Frontal cortex (tissue), 3 donors: ENCODE measurements at regions not wholly inside any gene's neighbourhood (a gene's known extent, or its start where the extent isn't known, plus 50 kb on each side); places are given as distances from the start of the nearest gene placed in this dataset.

Experiments
- DNase-seq, 2 donors: peaks; one replicate each; pipeline ENCODE4 v3.0.0; 2012; ENCODE audit warnings: low spot score in 2 of 2
- FAIRE-seq: peaks from 2 replicates; lab custom pipeline; 2012; peaks lifted over from hg19 to GRCh38; lab: Jason Lieb, UNC
- donor health status: control.
- donor health status: control.
- donor health status: control.

DNA sequence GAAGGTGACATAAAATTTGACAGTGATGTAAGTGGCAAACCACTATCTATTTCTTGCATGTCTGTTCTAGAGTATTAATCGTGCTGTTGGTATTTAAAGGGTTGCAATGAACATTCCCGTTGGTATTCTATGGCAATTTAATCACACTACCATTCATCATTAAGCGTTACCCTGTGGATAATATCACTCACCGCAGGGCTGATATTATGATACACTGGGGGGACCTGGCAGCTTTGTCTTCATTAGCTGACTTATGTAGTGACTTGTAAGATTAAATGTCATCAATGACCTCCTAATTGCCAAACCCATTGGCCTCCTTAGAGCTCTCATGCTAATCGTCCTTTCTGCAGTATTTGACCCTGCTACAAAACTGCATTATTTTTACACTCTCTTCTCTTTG is 624.5 kb upstream of the VSTM2A start:
- no peak for FAIRE-seq
- no peak for DNase-seq

- DNase-seq, result no peak
- no peak for FAIRE-seq
Measured at GRCh38 chr7:53920011-53920410, 622.2 kb upstream of the VSTM2A start.

DNA sequence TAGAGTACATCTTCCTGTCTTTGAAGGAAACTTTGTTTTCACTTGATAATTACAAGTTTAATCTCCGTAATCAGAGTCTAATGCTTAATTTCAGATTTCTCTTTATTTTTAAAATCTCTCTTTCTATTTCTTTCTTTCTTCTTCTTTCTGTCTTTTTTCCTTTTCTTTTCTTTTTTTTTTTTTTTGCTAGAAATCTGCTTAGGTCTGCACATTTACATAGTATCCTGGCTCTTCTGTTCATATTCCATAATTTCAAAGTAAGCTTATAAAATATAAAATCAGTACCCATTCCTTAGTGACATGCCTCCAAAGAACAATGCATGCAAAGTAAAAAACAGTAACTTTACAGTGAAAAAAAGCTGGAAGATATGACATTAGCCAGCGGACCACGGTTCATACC is 601.7 kb upstream of the VSTM2A start:
- no peak for FAIRE-seq

DNA sequence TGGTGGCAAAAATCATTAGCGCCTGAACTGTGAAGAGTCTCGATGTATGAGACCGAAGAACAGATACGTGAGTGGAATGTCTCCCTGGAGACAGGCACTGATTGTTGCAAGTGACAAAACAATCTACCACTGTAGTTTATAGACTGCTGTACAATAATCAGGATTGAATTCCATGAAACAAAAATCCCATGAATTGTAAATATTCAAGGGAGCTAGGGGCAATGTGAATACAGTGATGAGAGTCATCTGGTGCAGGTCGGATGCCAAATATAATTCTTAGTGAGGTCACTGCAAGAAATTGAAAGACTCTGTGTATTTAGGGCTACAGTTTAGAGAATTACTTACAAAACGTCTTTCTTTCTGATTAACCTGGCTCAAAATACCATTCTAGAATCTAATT is 594.4 kb upstream of the VSTM2A start:
- DNase-seq (no peak), FAIRE-seq (no peak)

More for the DNA sequence above, 601.7 kb upstream of the VSTM2A start:
- DNase-seq, result no peak

- DNase-seq (no peak), FAIRE-seq (no peak)
Measured at GRCh38 chr7:53965716-53966115, 576.5 kb upstream of the VSTM2A start.

- FAIRE-seq, result no peak
- DNase-seq, result no peak
Measured at GRCh38 chr7:53983480-53983879, 558.7 kb upstream of the VSTM2A start.

GRCh38 chr7:53984776-53985175 is 557.4 kb upstream of the VSTM2A start:
- DNase-seq (no peak), FAIRE-seq (no peak)

DNA sequence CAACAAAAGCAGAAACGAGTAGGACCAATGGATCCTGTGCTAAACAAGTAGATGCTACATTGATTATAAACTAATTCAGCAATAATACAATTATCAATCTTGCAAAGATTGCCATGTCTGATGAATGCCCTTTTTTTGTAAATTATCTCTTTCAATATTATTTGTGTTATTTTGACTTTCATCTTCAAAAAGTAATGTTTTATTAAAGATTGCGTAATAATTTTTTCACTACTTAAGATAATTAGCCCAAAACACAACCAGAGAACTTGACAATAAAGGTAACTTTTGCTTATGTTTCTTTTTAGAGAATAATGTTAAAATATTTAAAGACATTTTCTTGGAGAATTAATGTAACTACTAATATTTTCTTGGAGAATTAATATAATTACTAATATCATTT is 553.8 kb upstream of the VSTM2A start:
- no peak for FAIRE-seq
- no peak for DNase-seq

DNA sequence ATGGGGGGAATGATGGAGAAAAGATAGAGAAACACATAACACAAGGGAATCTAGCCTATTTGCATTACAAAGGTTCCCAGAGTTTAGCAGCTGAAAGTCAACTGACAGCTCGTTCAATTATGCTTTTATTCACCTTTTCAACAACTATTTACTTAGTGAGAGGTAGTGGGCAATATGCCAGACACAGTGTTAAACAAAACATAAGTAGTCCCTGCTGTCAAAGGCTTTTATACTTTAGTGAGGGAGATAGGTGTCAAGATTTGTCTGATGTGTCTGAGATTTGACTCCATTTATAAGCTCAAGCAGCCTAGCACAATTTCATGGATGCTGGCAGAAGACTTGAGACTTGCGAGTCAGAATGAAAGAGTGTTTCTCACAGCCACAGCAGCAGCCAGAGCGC is 549.0 kb upstream of the VSTM2A start:
- FAIRE-seq (no peak), DNase-seq (no peak)

GRCh38 chr7:53996876-53997275 is 545.3 kb upstream of the VSTM2A start:
- FAIRE-seq (no peak), DNase-seq (no peak)

- no peak for DNase-seq
- no peak for FAIRE-seq
Measured at GRCh38 chr7:54014765-54015164, 527.4 kb upstream of the VSTM2A start.

DNA sequence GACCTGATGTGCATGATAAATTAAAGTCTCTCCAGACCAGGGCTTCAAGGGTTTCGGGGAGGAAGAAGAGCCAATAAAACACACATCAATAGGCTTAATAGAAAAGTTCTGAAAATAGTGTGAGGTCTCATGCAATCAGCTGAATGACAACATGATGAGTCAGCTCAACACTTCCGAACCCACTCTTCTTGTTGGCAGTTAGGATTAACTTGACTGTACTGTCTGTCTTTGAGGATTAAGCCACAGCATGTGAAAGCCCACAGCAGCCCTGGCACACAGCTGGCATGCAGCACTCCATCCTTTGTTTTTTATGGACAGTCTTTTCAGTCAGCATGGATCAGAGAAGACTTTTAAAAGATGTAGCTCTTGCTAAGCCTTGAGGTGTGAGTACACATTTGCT is 526.9 kb upstream of the VSTM2A start:
- DNase-seq (no peak), FAIRE-seq (no peak)

- no peak for FAIRE-seq
- DNase-seq, result no peak
Measured at GRCh38 chr7:54037873-54038272, 504.3 kb upstream of the VSTM2A start.

DNA sequence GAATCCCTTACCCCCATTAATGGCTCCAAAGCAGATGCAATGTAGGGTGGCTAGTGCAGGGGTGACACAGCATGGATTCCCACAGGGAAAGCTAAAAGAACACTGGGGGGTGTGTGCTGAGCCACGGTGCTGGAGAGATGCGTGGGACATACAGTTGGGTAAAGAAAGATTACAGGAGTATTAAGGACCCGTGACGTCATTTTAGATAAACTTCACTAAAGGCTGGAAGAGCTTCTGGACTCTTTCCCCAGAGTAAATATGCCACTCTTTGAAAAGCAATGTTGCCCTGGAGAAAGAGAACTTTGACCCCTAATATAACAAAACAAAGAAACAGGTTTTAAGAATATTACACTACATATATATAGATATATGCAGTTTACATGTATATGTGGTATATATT is 481.5 kb upstream of the VSTM2A start:
- DNase-seq (no peak), FAIRE-seq (no peak)

GRCh38 chr7:54066643-54067042 is 475.5 kb upstream of the VSTM2A start:
- FAIRE-seq (no peak), DNase-seq (no peak)

DNA sequence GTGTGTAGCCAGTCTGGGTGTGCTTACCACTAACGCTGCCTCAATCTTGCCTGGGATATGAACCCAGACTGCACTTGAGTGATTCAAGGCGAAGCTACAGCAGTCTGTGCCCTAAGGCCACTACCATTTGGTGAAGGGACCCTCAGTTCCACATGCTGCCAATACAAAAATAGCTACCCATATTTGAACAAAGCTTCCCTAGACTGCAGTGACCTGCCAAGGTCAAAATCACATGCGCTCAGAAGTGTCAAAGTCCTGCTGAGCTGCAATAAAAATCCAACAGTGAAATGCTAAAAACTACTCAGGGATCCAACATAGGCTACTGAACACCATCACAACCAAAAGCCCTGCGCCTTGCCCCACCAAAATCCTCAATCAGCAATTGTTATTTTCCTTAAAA is 472.3 kb upstream of the VSTM2A start:
- FAIRE-seq (no peak), DNase-seq (no peak)

- DNase-seq (no peak), FAIRE-seq (no peak)
Measured at GRCh38 chr7:54072710-54073109, 469.5 kb upstream of the VSTM2A start.

GRCh38 chr7:54076616-54077015 is 465.6 kb upstream of the VSTM2A start:
- DNase-seq (no peak), FAIRE-seq (no peak)

DNA sequence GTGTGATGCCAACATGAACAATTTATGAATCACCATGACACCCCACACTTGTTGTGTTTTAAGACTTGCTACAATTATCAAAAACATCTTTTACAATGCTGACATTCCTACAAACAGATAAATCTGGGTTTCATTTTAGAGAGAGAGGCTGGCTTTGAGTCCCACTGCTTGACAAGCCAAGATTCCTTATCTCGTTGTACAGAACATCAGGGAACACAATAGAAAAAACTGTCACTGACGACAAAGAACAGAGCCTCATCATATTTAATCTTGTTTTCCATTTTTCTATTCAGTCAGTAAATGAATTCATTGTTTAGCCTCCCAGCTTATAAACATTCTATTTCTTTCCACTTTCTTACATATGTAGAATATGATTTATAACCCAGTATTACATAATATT is 461.6 kb upstream of the VSTM2A start:
- DNase-seq (no peak), FAIRE-seq (no peak)

DNA sequence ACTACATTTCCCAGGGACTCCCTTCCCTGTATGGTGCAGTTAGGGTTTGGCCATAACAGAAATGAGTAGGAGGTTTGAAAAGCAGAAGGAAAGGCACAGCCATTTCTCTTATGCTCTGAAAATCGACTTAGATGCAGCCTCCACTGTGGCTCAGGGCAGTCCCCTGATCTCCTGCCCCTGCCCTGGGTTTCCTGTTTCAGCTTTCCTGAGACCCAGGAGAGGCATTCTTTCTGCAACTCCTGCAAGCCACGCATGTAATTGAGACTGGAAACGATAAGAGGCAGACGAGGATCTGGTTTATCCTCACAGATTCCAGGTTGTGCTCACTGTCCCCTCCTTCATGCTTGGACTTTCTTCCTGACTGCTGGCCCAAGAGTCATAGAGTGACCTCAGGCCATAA is 461.2 kb upstream of the VSTM2A start:
- DNase-seq, result no peak
- no peak for FAIRE-seq

- DNase-seq (no peak), FAIRE-seq (no peak)
Measured at GRCh38 chr7:54084340-54084739, 457.8 kb upstream of the VSTM2A start.

DNA sequence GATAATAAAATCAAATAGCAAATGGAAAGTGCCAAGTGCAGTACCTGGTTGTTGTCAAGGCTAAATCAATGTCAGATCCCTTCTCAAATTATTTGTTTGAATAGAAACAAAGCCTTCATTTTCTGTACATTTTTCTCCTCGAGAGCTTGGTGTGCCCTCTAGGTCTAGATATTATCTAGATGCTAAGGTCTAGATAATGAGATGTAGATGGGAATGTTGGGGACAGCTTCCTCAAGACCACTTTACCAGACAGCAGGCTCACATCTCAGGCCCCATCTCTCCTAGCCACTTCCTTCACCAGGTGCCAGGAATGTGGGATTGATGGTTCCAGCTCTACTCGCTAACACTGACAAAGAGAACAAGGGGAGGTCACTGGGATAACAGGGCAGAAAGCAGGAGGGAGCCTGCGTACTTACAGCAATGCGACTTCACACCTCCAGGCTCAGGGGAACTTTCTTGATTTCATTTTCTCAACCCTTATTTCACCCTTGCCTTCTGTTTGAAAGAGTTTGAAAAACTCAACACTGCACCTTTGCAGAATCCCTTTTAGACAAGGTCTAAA is 451.4 kb upstream of the VSTM2A start:
- DNase-seq (no peak), FAIRE-seq (no peak)

- FAIRE-seq, result no peak
- no peak for DNase-seq
Measured at GRCh38 chr7:54091322-54091721, 450.9 kb upstream of the VSTM2A start.
